ENCODE measurements at regions not wholly inside any gene's neighbourhood (a gene's known extent, or its start where the extent isn't known, plus 50 kb on each side); places are given as distances from the start of the nearest gene placed in this dataset.

DNA sequence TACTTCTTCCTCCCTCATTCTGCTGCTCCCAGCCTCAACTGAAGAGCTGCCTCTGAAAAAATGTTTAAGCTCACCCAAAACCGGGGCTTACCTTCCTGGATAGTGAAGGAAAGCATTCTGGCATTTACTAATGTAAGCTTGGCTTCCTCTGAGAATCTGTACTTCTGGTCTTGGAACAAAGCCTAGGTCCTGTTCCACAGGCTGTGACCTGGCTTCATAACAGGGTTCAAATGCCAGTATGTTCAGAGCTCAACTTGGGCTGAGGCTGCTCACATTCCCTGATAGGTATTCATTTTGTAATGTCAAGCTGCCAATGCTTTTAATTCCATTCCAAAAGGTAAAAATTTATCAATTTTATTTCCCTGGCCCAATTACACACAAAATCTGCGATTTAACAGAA is 411.7 kb upstream of the KCNN2 start:
- Histone ChIP-seq H3K27me3 (no peaks in the 10 kb centered on the region), H3K4me1 (no peaks in the 10 kb centered on the region), H3K4me3 (no peak overlapping the region), H3K9me3 (peaks cover 3 to 10% of the 10 kb centered on the region in 2 donors), H3K36me3 (no peaks in the 10 kb centered on the region), H3K27ac (no peak overlapping the region)
- intact Hi-C loops (cut with DNase I; ENCODE audit: low total_unique reads) = no loop called here
- DNase-seq (ENCODE audit: low spot score in 2 of 2) = no peak
- TF ChIP-seq POLR2A (IDR thresholded peaks at IDR 0.05) = no peak
- TF ChIP-seq POLR2AphosphoS5 (IDR thresholded peaks at IDR 0.05) = no peak
- TF ChIP-seq, protein P1, sequence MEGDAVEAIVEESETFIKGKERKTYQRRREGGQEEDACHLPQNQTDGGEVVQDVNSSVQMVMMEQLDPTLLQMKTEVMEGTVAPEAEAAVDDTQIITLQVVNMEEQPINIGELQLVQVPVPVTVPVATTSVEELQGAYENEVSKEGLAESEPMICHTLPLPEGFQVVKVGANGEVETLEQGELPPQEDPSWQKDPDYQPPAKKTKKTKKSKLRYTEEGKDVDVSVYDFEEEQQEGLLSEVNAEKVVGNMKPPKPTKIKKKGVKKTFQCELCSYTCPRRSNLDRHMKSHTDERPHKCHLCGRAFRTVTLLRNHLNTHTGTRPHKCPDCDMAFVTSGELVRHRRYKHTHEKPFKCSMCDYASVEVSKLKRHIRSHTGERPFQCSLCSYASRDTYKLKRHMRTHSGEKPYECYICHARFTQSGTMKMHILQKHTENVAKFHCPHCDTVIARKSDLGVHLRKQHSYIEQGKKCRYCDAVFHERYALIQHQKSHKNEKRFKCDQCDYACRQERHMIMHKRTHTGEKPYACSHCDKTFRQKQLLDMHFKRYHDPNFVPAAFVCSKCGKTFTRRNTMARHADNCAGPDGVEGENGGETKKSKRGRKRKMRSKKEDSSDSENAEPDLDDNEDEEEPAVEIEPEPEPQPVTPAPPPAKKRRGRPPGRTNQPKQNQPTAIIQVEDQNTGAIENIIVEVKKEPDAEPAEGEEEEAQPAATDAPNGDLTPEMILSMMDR (IDR thresholded peaks at IDR 0.05) = no peak

GRCh38 chr5:113965225-113965624 is 396.6 kb upstream of the KCNN2 start:
- Histone ChIP-seq H3K27ac (no peak overlapping the region), H3K4me3 (no peak overlapping the region), H3K4me1 (no peaks in the 10 kb centered on the region), H3K36me3 (no peaks in the 10 kb centered on the region), H3K27me3 (no peaks in the 10 kb centered on the region), H3K9me3 (peaks cover 0 to 7% of the 10 kb centered on the region in 2 donors)
- no peak for DNase-seq (ENCODE audit: low spot score in 2 of 2)
- intact Hi-C loops (cut with DNase I; ENCODE audit: low total_unique reads) = no loop called here
- TF ChIP-seq POLR2A (IDR thresholded peaks at IDR 0.05) = no peak
- TF ChIP-seq, protein P1 (IDR thresholded peaks at IDR 0.05) = no peak
- TF ChIP-seq POLR2AphosphoS5 (IDR thresholded peaks at IDR 0.05) = no peak

GRCh38 chr5:113969901-113970300 is 392.0 kb upstream of the KCNN2 start:
- H3K36me3 ChIP-seq = no peaks in the 10 kb centered on the region
- no peaks in the 10 kb centered on the region for H3K9me3 ChIP-seq
- H3K4me1 ChIP-seq = no peaks in the 10 kb centered on the region
- H3K4me3 ChIP-seq = no peak overlapping the region
- no peak overlapping the region for H3K27ac ChIP-seq
- no peaks in the 10 kb centered on the region for H3K27me3 ChIP-seq
- intact Hi-C loops (cut with DNase I; ENCODE audit: low total_unique reads) = loop anchor here (1.0 kb wide), 1 partner anchor 29 kb away; no protein-coding TSS in a partner anchor
- TF ChIP-seq, protein P1 (IDR thresholded peaks at IDR 0.05) = no peak
- TF ChIP-seq POLR2AphosphoS5 (IDR thresholded peaks at IDR 0.05) (no peak), POLR2A (IDR thresholded peaks at IDR 0.05) (no peak)
- no peak for DNase-seq (ENCODE audit: low spot score in 2 of 2)

GRCh38 chr5:113971454-113971853 is 390.4 kb upstream of the KCNN2 start:
- Histone ChIP-seq H3K4me3 (no peak overlapping the region), H3K4me1 (no peaks in the 10 kb centered on the region), H3K27me3 (no peaks in the 10 kb centered on the region), H3K9me3 (no peaks in the 10 kb centered on the region), H3K36me3 (no peaks in the 10 kb centered on the region), H3K27ac (no peak overlapping the region)
- TF ChIP-seq, protein P1 (IDR thresholded peaks at IDR 0.05) = no peak
- TF ChIP-seq POLR2A (IDR thresholded peaks at IDR 0.05) (no peak), POLR2AphosphoS5 (IDR thresholded peaks at IDR 0.05) (no peak)
- no peak for DNase-seq (ENCODE audit: low spot score in 2 of 2)
- intact Hi-C loops (cut with DNase I; ENCODE audit: low total_unique reads) = no loop called here

- intact Hi-C loops (cut with DNase I; ENCODE audit: low total_unique reads) = no loop called here
- H3K9me3 ChIP-seq = no peaks in the 10 kb centered on the region
- H3K4me1 ChIP-seq = no peaks in the 10 kb centered on the region
- TF ChIP-seq POLR2AphosphoS5 (IDR thresholded peaks at IDR 0.05) (no peak), POLR2A (IDR thresholded peaks at IDR 0.05) (no peak)
- TF ChIP-seq, protein P1 (IDR thresholded peaks at IDR 0.05) = no peak
- H3K4me3 ChIP-seq = no peak overlapping the region
- H3K27me3 ChIP-seq = no peaks in the 10 kb centered on the region
- no peaks in the 10 kb centered on the region for H3K36me3 ChIP-seq
- no peak for DNase-seq (ENCODE audit: low spot score in 2 of 2)
- H3K27ac ChIP-seq = no peak overlapping the region
Measured at GRCh38 chr5:113974976-113975375, 386.9 kb upstream of the KCNN2 start.

Data from breast epithelium (tissue), 4 donors.